Vagina (tissue), 2 donors: ENCODE measurements at regions not wholly inside any gene's neighbourhood (a gene's known extent, or its start where the extent isn't known, plus 50 kb on each side); places are given as distances from the start of the nearest gene placed in this dataset.

Experiments used
- POLR2A ChIP-seq, 2 donors: fragments of 450-650 bp; IDR thresholded peaks; one replicate each; pipeline ENCODE4 v1.6.1; 2017; ENCODE audit warnings: antibody characterized with exemption in 2 of 2, mild to moderate bottlenecking in 2 of 2, moderate library complexity in 2 of 2
- TF ChIP-seq, protein P1 (sequence below), 3 experiments: fragments of 450-650 bp in 2 of 3; fragments of 200-600 bp in 1 of 3; sonication (generic) in 1 of 3; IDR thresholded peaks; one replicate each; pipeline ENCODE4 v1.5.1; 2017 to 2019; ENCODE audit warnings: antibody characterized with exemption in 3 of 3, mild to moderate bottlenecking in 2 of 3, moderate library complexity in 2 of 3

DNA sequence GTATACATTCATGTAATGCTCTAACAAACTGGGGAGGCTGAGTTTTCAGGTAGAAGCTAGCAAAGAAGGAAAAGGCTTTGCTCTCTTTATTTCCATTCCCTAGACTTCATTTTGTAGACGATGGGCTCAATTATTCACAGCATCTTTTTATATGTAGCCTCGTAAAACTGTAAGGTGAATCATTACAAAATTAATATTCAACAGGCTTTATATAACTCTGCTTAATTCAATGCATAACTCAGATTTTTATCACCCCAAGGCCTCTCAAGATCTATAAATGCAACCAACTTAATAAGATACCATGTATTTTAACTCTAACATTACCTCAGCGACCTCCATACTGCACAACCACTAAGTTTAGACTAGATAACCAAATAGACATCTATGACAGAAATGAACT, 63.0 kb upstream of the FRMD4B start:
- TF ChIP-seq, protein P1, sequence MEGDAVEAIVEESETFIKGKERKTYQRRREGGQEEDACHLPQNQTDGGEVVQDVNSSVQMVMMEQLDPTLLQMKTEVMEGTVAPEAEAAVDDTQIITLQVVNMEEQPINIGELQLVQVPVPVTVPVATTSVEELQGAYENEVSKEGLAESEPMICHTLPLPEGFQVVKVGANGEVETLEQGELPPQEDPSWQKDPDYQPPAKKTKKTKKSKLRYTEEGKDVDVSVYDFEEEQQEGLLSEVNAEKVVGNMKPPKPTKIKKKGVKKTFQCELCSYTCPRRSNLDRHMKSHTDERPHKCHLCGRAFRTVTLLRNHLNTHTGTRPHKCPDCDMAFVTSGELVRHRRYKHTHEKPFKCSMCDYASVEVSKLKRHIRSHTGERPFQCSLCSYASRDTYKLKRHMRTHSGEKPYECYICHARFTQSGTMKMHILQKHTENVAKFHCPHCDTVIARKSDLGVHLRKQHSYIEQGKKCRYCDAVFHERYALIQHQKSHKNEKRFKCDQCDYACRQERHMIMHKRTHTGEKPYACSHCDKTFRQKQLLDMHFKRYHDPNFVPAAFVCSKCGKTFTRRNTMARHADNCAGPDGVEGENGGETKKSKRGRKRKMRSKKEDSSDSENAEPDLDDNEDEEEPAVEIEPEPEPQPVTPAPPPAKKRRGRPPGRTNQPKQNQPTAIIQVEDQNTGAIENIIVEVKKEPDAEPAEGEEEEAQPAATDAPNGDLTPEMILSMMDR (IDR thresholded peaks at IDR 0.05) = no peak
- no peak for TF ChIP-seq POLR2A (IDR thresholded peaks at IDR 0.05)
